ENCODE measurements at regions not wholly inside any gene's neighbourhood (a gene's known extent, or its start where the extent isn't known, plus 50 kb on each side); places are given as distances from the start of the nearest gene placed in this dataset.

DNA sequence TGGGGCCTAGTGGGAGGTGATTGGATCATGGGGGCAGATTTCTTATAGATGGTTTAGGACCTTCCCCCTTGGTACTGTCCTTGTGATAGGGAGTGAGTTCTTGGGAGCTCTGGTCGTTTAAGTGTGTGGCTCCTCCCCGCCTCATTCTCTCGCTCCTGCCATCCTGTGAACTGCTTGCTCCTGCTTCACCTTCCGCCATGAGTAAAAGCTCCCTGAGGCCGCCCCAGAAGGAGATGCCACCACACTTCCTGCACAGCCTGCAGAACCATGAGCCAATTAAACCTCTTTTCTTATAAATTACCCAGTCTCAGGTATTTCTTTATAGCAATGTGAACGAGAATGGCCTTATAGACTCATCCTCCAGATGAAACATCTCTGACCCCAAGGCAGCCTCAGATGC lies 101.5 kb downstream of the KCNF1 start:
- no peak for DNase-seq (ENCODE audit: low read depth in 4 of 4, low spot score in 1 of 4)

DNA sequence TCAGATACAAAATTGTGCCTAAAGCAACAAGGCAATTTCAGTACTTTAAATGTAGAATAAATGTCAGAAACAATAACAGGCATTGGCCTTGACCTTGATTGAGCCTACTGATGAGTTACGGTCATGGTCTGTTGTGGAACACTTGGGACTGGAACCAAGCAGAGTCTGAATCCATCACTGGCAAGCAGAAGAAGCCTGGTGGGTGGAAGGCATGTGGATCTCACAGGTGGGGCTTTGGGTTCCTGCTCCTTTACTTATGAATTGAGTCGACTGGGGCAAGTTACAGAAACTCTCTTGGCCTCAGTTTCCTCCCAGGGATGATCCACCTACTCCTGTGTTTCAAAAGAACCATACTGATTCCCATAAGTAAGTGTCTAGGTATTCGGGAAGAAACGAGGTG lies 102.3 kb downstream of the KCNF1 start:
- DNase-seq (ENCODE audit: low read depth in 4 of 4, low spot score in 1 of 4), result no peak

DNA sequence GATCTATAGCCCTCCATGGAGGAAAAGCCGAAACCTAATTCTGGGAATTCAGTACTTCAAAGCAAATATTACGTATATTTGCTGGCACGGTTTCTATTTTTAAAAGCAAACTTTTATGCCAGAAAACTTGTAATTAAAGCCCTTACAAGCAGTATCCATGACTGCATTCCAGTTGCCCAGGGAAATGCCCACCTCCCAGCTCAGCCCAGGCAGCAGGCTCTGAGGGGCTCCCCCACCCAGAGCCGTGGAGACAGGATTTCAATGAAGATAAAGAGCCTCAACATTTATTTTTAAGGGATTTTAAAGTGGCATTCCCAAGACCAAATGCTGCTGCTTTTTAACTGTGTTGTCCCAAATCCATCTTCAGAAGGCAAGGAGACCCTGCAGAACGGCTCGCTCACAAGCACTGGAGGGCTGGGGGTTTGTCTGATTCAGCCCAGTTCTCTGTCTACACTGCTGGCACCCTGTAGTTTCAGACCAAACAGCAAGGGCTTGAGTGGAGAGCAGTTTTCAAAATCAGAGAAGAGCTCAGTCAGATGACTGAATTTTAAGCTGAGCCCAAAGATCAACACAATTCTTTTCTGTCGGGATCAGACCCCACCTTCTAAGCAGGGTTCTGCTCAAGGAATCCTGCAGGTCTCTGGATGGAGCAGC lies 105.1 kb downstream of the KCNF1 start:
- no peak for DNase-seq (ENCODE audit: low read depth in 4 of 4, low spot score in 1 of 4)

DNA sequence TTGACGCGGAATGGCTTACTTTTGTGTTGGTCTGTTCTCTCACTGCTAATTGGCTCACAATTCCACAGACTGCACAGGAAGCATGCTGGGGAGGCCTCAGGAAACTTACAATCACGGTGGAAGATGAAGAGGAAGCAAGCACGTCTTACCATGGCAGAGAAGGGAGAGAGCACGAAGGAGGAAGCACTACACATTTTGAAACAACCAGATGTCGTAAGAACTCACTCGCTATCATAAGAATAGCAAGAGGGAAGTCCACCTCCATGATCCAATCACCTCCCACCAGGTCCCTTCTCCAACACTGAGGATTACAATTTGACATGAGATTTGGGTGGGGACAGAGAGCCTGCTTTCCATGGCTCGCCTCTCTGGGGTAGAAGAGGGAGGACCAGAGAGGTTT lies 106.2 kb downstream of the KCNF1 start:
- DNase-seq (ENCODE audit: low read depth in 4 of 4, low spot score in 1 of 4), result no peak

DNA sequence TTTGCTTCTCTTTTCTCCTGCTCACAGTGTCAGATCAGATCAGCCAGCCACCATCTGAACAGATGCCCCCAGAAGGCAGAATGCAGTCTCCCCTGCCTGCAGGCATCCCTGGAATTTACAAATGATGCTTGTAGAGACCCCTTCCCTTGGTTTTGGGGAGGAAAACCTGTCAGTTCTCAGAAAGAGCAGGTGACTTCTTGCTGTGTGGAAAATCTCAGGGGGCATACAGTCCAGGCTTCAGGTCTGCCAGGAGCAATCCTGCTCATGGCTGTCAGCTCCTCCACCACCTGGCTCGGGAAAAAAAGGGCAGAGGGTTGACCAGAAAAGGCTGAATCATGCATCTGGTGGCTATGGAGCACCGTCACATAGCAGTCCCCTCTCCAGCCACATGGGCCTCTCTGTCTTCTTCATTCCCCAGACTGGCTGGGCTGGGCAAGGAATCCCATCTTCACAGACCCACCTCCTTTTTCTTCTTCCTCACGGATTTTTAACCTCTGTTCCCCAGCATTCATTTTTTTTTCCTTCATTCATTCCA lies 107.0 kb downstream of the KCNF1 start:
- no peak for DNase-seq (ENCODE audit: low read depth in 4 of 4, low spot score in 1 of 4)

DNA sequence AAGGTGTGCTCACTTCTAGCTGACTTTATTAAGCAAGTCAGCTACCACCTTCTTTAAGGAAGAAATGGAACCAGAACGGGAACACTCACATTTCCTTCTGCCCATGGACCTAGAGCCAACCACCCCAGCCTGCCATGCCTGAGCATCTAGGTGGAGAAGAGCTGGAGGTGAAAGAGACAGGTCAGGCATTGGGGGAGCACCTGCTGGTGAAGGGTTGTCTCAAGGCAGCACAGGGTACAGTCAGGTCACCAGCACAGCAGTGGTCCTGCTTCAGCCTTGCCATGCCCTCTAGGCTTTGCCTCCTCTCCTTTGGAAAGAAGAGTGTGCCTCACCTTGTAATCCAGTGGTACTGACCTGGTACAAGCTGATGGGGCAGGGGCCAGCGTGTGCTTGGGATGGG lies 107.9 kb downstream of the KCNF1 start:
- DNase-seq (ENCODE audit: low read depth in 4 of 4, low spot score in 1 of 4), result no peak

DNA sequence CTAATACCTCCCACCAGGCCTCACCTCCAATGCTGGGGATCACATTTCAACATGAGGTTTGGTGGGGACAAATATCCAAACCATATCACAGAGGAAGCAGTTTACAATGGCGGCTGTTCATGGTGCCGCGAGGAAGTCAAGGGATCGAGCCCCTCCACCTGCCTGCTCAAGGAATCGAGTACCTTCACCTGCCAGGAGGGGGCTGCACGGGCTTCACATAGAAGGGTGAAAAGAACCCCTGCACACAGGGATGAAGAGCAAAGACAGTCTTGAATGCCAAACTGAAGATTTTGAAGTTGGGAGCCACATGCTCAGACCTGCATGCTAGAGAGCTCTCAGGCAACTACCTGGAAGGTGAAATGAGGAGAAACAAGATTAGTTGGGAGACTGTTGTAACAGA lies 110.3 kb downstream of the KCNF1 start:
- no peak for DNase-seq (ENCODE audit: low read depth in 4 of 4, low spot score in 1 of 4)

DNA sequence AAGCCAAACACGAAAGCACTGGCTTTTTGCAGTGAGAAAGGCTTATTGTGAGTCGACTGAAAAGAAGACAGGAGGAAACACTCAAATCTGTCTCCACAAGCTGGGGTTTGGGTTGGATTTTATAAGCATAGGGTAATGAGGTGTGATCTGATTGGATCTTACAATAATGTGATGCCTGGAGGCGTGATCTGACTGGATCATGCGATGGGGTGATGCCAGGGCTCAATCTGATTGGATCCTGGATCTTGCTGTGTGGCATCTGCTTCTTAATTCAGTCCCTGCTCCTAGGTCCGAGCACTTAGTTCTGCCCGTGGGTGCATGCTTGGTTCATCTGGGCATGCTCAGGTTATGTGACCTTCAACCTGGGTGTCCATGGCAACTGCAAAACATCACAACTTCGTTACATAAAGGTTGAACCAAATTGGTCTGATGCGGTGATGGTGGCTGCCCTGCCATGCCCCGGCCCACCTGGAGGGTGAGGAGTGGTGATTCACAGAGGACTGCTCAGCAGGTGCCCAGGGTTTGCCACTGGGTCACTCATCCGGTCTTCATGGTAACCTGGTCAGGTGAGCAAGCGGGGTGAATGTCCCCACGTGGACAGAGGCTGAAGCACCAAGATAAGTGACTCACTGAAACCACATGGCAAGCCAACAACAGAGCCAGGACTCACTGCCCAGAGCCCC lies 111.0 kb downstream of the KCNF1 start:
- DNase-seq (ENCODE audit: low read depth in 4 of 4, low spot score in 1 of 4), result no peak

DNA sequence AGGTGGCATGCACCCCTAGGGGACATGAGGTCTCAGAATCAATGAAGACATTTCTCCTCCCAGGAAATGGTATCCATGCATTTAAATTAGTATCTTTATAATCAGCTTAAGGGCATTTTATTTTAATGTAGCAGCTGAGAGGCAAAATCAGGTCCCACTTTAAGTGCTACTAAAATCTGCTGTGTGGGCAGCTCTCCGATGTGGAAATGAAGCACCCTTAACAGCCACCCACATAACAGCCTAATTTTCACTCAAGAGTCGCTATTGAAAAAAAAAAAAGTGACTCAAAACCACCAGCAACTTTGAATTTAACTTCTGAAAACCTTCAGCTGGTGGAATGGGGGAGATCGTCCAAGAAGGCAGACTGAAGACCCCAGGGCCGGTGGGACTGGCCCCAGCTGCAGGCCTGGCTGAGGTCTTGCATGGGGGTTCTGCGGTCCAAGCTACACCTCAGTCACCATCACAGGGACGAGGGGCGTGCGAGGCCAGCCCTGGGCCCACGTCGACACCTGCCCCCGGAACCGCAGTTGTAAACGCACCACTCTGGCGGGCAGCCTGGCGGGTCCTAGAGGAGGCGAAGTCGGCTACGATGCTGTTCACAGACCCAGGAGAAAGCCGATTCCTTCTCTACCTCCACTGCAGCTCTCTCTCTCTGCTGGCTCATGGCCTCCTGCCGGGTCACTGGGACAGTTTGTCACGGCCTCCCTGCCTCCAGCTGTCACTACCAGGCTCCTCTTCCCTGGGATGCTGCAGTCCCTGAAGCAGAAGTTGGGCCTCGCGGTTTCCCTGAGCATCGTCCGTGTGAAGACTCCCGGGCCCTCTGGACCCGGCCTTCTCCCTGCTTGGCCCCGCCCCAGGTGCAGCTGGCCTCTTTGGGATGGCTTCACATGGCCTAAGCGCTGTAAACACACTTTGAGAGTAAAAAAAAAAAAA lies 111.9 kb downstream of the KCNF1 start:
- DNase-seq (ENCODE audit: low read depth in 4 of 4, low spot score in 1 of 4), result no peak

DNA sequence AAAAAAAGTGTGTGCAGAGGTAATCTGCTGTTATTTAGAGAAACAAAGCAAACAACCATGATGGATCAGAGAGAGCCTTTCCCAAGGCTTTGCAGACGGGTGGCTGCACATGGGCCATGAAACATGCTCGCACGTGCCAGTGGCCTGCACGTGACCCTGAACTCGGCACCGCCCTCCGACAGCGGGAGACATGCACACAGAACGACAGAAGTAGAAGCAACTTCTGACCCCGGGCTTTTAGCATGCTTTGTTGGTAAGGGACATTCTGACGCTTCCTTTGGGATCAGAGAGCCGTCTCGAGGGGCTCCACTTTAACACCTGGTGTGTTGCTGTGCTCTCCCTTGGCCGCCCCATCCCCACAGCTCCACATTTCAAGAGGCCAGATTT lies 112.5 kb downstream of the KCNF1 start:
- DNase-seq (ENCODE audit: low read depth in 4 of 4, low spot score in 1 of 4), result no peak

DNA sequence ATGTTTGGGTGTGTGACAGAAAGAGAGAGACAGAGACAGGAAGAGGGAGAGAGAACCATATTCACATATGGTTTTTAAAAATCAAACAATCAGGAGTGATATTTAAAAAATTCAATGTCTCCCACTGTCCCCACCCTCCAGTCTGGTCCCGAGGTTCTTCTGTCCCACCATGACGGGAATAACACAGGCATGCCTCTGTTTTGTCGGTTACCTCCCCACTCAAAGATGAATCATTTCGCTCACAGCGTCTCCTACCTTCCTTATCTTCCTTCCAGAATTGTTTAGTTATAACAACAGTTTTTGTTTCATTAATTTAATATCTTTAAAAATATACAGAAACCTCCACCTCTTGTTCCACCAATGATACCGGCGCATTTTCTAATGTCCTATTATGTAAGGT lies 113.0 kb downstream of the KCNF1 start:
- no peak for DNase-seq (ENCODE audit: low read depth in 4 of 4, low spot score in 1 of 4)

DNA sequence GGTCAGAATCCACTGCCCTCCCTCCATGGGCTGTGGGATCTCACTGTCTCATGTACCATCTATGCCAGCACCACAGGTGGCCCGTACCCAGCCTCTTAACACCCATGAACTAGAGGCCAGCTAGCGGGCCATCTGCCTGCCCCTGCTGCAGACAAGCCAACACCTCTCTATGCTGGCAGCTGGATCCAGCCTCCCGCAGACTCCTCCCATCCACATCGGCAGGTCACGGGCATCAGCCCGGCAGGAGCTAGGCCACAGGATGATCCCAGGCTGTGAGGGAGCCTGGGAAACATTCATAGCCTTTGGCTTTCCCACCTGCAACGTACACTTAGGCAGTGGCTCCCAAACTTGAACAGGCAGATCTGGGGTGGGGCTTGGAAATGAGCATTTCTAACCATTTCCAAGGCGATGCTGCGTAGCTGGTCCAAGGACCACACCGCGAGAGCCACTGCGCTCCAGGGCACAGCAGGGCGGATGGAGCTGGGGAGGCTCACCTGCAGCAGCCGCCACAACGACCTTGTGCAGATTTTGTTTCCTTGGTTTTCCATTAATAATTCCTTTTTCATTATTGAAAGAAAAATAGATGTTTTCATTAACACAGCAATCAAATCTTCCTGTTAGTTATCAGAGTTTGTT lies 114.7 kb downstream of the KCNF1 start:
- DNase-seq (ENCODE audit: low read depth in 4 of 4, low spot score in 1 of 4), result no peak

DNA sequence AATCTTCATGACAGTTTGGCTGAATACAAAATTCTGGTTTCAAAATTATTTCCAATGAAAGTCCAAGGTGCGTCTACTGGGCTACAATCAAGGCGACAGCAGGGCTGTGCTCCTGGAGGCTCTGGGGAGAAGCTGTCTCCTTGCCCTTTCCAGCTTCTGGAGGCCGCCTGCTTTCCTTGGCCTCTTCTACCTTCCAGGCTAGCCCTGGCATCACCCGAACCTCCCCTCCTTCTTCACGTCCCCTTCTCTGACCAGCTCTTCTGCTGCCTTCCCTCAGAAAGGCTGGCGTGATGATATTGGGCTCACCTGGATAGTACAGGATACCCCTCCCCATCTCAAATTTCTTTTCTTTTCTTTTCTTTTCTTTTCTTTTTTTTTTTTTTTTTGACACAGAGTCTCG lies 115.5 kb downstream of the KCNF1 start:
- DNase-seq (ENCODE audit: low read depth in 4 of 4, low spot score in 1 of 4), result no peak

DNA sequence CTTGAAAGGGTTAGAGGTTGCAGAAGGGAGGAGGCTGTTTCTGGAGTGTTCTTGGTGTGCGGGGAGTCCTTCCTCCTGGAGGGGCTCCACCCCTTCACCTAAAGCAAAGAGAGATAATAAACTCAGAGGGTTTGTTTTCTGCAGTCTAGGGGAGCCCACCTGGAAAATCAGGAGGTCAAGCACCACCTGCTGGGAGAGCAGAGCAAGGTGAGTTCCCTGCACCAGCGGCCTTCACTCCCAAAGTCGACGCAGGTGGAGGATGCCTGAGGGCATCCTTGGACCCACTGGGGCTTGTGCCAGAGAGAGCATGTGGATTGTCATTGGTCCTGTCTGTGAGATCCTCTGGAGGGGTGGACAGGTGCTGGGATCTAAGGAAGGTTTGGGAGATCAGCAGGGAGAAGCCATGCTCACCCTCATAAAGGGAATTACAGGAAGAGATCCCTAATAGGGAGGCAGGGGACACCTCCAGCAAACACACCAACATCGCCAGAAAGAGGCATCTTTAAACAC lies 116.7 kb downstream of the KCNF1 start:
- no peak for DNase-seq (ENCODE audit: low read depth in 4 of 4, low spot score in 1 of 4)

DNA sequence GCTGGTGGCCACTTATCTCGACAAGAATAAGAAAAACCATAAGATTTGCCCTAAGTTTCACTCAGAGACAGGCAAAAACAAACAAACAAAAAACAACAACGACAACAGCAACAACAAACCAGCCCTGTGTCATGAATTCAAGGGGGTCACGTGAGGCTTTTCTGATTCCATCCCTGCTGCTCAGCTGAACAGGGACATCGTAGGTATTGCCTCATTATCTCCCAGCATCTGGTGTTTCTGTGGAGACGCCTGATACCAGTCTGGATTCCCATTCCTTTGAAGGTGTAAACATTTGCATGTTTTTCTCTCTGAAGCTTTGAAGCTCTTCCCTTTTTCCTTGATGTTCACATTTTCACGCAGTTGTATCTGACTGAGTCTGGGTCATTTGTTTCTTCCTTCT lies 117.4 kb downstream of the KCNF1 start:
- DNase-seq (ENCODE audit: low read depth in 4 of 4, low spot score in 1 of 4), result no peak

DNA sequence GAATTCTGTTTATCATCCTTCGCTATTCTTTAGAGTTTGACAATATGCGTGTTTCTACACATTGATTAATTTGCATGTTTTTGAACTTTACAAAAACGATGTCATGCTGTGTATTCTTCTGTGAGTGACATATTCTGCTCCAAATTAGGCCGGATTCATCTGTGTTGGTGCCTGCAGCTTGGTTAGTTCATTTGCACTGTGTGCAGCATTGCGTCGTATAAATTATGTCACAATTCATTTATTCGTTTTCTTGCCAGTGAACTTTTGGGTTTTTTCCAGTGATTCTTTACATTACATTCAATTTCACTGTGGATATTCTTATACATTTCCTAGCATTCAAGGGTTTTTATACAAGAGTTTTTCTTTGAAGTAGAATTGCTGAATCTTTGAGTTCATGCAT lies 118.3 kb downstream of the KCNF1 start:
- DNase-seq (ENCODE audit: low read depth in 4 of 4, low spot score in 1 of 4), result no peak

DNA sequence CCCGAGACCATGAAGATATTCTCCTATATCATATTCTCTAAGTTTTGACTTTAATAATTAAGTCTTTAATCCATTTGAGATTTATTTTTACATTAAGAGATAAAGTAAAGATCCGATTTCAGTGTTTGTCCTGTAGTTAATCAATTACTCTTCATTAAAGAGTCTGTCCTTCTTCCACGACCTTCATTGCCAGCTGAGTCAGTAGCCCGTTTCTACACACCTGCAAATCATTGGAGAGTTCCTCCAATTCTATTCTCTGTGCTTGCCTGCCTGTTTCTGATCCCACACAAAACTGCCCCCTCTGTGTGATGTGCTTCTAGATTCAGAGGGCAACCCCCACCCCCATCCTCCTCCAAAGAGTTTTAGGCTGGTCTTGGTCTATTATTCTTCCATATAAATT lies 119.2 kb downstream of the KCNF1 start:
- DNase-seq (ENCODE audit: low read depth in 4 of 4, low spot score in 1 of 4), result no peak

DNA sequence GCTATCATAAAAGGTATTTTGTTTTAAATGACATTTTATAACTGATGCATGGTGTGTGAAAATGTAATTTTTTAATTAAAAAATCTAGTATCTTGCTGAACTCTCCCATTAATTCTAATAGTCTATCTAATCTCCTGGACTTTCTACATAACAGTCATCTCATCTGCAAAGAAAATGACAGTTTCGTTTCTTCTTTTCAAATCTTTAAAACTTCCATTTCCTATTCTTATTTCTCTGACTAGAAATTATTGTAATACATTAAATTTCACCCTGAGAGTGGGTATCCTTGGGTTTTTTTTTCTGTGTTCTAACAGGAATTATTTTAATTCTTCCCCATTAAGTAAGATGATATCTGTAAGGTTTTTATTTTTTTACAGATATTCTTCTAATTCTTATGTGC lies 120.1 kb downstream of the KCNF1 start:
- no peak for DNase-seq (ENCODE audit: low read depth in 4 of 4, low spot score in 1 of 4)

DNA sequence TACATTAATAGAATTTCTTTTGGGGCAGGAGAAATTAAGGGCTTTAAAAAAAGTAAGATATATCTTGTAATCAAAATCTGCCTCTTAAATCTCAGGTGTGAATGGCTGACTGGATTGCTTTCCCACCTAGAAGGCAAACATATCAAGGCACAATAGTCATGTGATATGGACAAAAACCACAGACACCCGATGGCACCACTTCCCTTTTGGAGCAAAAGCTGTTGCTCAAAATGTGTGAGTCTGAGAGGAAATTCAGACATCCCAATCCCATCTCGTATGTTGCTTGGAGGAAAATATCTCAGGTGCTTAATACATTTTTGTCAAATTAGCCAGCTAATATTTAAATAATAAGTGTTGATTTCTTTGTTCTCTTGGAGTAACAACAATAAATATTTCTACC lies 120.7 kb downstream of the KCNF1 start:
- DNase-seq (ENCODE audit: low read depth in 4 of 4, low spot score in 1 of 4), result no peak

DNA sequence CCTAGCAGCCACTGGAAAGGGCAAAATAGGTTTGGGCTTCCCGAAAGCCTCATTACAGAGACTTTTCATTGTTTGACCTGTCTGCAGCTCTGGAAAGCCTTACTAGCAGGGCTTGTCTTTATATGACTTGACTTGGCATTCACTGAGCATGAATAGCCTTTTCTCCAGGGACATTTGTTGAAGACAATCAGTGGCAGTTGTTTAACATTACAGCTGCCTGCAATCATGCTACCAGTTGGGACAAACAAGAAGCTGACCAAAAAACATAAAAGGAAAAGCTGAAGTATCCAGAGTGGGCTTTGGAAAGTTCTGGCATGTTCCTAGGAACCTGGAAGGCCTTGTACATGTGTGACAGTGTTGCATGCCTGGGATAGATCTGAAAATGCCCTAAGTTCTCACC lies 121.4 kb downstream of the KCNF1 start:
- no peak for DNase-seq (ENCODE audit: low read depth in 4 of 4, low spot score in 1 of 4)

DNA sequence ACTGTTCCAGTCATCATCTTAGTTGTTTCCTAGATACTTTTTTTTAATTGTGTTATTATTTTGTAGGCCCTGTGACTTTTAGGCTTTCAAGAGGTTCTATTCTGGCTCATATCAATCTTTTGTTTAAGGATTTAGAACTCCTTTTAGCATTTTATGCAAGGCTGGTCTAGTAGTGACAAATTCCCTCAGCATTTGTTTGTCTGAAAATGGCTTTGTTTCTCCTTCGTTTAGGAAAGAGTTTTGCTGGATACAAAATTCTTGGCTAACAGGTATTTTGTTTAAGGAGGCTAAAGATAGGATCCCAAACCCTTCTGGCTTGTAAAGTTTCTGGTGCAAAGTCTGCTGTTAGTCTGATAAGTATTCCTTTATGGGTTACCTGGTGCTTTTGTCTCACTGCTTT lies 116.6 kb upstream of the SLC66A3 start:
- DNase-seq (ENCODE audit: low read depth in 4 of 4, low spot score in 1 of 4), result no peak
